Left ventricle myocardium inferior (tissue), 1 donor: ENCODE measurements at regions not wholly inside any gene's neighbourhood (a gene's known extent, or its start where the extent isn't known, plus 50 kb on each side); places are given as distances from the start of the nearest gene placed in this dataset.

Experiments
- DNase-seq: peaks from one replicate; pipeline ENCODE4 v3.0.0-alpha.2; 2020
- H3K27ac ChIP-seq: fragments of 200-600 bp; replicated peaks from 2 replicates; pipeline ENCODE4 v1.8.0; 2021
- H3K27me3 ChIP-seq: fragments of 200-600 bp; 2 replicates; pipeline ENCODE4 v1.8.0; 2021; ENCODE audit warnings: low read depth
- H3K36me3 ChIP-seq: fragments of 200-600 bp; 2 replicates; pipeline ENCODE4 v1.8.0; 2021
- H3K4me1 ChIP-seq: fragments of 200-600 bp; 2 replicates; pipeline ENCODE4 v1.8.0; 2021
- H3K4me3 ChIP-seq: fragments of 200-600 bp; 2 replicates; pipeline ENCODE4 v1.8.0; 2021; ENCODE audit warnings: mild to moderate bottlenecking, moderate library complexity
- H3K9me3 ChIP-seq: fragments of 200-600 bp; replicated peaks from 2 replicates; pipeline ENCODE4 v1.8.0; 2021
- CTCF ChIP-seq: fragments of 200-600 bp; IDR thresholded peaks from 2 replicates; pipeline ENCODE4 v1.8.0; 2021; ENCODE audit warnings: antibody characterized with exemption, mild to moderate bottlenecking, borderline replicate concordance
- intact Hi-C: fragments of 100-400 bp; cut with micrococcal nuclease; formaldehyde crosslinking; loops from one replicate; pipeline ENCODE4 v1.11.0; 2022
- donor health status: DM: no; HTN: yes; CAD: no; lungs with severe emphysema.

DNA sequence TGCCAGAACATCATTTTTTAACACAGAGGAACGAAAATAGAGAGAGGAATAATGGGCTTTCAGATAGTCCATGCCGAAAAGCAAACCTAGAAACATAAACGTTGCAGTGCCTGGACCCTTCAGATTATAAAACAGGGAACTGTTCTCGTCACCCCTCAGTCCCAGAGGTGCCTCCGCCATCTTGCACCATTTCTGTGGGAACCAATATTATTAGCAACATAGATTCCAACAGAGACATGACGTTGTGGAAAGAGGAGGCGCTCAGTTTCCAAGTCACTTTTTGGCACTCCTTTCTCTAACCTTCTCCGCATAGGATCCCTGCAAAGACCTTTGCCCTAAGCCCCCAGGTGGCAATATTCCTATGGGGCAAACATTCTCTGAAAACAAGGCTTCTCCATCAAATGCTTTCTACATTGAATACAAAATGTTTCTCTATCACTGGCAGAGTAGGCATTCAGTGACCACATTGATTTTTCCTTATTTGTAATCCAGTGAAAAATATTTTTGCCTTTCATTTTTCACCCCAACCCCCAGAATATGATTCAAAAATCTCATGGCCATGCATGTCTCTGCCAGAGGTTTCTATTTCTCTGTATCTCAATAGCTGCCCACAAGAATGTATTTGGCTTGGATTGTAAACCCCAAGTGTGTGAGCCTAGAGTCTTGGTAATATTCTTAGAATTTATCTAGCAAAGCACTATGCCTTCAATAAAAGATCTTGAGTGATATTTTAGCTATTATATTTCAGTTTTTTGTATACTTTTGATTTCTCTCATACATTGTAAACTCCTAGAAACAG lies 500.8 kb upstream of the WWC1 start:
- H3K4me1 ChIP-seq = no peaks in the 10 kb centered on the region
- H3K36me3 ChIP-seq = no peaks in the 10 kb centered on the region
- no peaks in the 10 kb centered on the region for H3K9me3 ChIP-seq
- no peak for DNase-seq
- TF ChIP-seq CTCF = no peak
- H3K27me3 ChIP-seq = peaks cover 11% of the 10 kb centered on the region
- H3K4me3 ChIP-seq = no peak overlapping the region
- H3K27ac ChIP-seq = no peak overlapping the region
- intact Hi-C loops = no loop called here

GRCh38 chr5:167792514-167792913 lies 498.9 kb upstream of the WWC1 start:
- no peak for DNase-seq
- H3K27me3 ChIP-seq = peaks cover 11% of the 10 kb centered on the region
- H3K4me3 ChIP-seq = no peak overlapping the region
- intact Hi-C loops = no loop called here
- H3K27ac ChIP-seq = no peak overlapping the region
- H3K36me3 ChIP-seq = no peaks in the 10 kb centered on the region
- no peaks in the 10 kb centered on the region for H3K9me3 ChIP-seq
- no peak for TF ChIP-seq CTCF
- no peaks in the 10 kb centered on the region for H3K4me1 ChIP-seq

GRCh38 chr5:167793700-167794099 lies 497.7 kb upstream of the WWC1 start:
- no peak overlapping the region for H3K27ac ChIP-seq
- H3K27me3 ChIP-seq = peaks cover 13% of the 10 kb centered on the region
- TF ChIP-seq CTCF = no peak
- H3K4me1 ChIP-seq = no peaks in the 10 kb centered on the region
- H3K4me3 ChIP-seq = no peak overlapping the region
- intact Hi-C loops = no loop called here
- DNase-seq = no peak
- no peaks in the 10 kb centered on the region for H3K9me3 ChIP-seq
- no peaks in the 10 kb centered on the region for H3K36me3 ChIP-seq

- DNase-seq = no peak
- H3K36me3 ChIP-seq = no peaks in the 10 kb centered on the region
- intact Hi-C loops = no loop called here
- H3K9me3 ChIP-seq = no peaks in the 10 kb centered on the region
- H3K27ac ChIP-seq = no peak overlapping the region
- TF ChIP-seq CTCF = no peak
- no peak overlapping the region for H3K4me3 ChIP-seq
- H3K4me1 ChIP-seq = no peaks in the 10 kb centered on the region
- peaks cover 17% of the 10 kb centered on the region for H3K27me3 ChIP-seq
Measured at GRCh38 chr5:167794121-167794520, 497.3 kb upstream of the WWC1 start.

- Histone ChIP-seq H3K4me3 (no peak overlapping the region), H3K36me3 (no peaks in the 10 kb centered on the region), H3K4me1 (no peaks in the 10 kb centered on the region), H3K27ac (no peak overlapping the region), H3K9me3 (no peaks in the 10 kb centered on the region), H3K27me3 (peaks cover 17% of the 10 kb centered on the region)
- no peak for DNase-seq
- intact Hi-C loops = no loop called here
- TF ChIP-seq CTCF = no peak
Measured at GRCh38 chr5:167796672-167797071, 494.8 kb upstream of the WWC1 start.
